ENCODE measurements at regions not wholly inside any gene's neighbourhood (a gene's known extent, or its start where the extent isn't known, plus 50 kb on each side); places are given as distances from the start of the nearest gene placed in this dataset.
"Not testable (repeated sequence)": the region's sequence is repeated elsewhere in the genome, so short reads cannot be mapped to it uniquely, and the experiment has no call there.

GRCh38 chr6:97470322-97470721, 187.3 kb upstream of the MMS22L start:
- Mint-ChIP-seq H3K4me1 (ENCODE audit: unreplicated experiment) (no peaks in the 10 kb centered on the region), H3K9me3 (no peaks in the 10 kb centered on the region), H3K27ac (no peak overlapping the region), H3K27me3 (no peaks in the 10 kb centered on the region), H3K4me3 (no peak overlapping the region), H3K36me3 (no peaks in the 10 kb centered on the region)
- no peak for DNase-seq (ENCODE audit: extremely low spot score, unreplicated experiment)
- TF ChIP-seq CTCF (conservative IDR thresholded peaks at IDR 0.05), result no peak

- no peak for TF ChIP-seq CTCF (conservative IDR thresholded peaks at IDR 0.05)
- Mint-ChIP-seq H3K9me3 (no peaks in the 10 kb centered on the region), H3K4me1 (ENCODE audit: unreplicated experiment) (no peaks in the 10 kb centered on the region), H3K27me3 (no peaks in the 10 kb centered on the region), H3K27ac (no peak overlapping the region), H3K36me3 (no peaks in the 10 kb centered on the region), H3K4me3 (no peak overlapping the region)
- DNase-seq (ENCODE audit: extremely low spot score, unreplicated experiment), result no peak
Measured at GRCh38 chr6:97473979-97474378, 191.0 kb upstream of the MMS22L start.

- Mint-ChIP-seq H3K36me3 (no peaks in the 10 kb centered on the region), H3K27ac (no peak overlapping the region), H3K4me3 (no peak overlapping the region), H3K4me1 (ENCODE audit: unreplicated experiment) (no peaks in the 10 kb centered on the region), H3K27me3 (peaks cover 3% of the 10 kb centered on the region), H3K9me3 (no peaks in the 10 kb centered on the region)
- TF ChIP-seq CTCF (conservative IDR thresholded peaks at IDR 0.05), result peak; percentile 97
- no peak for DNase-seq (ENCODE audit: extremely low spot score, unreplicated experiment)
Measured at GRCh38 chr6:97497713-97498331, 214.8 kb upstream of the MMS22L start.

- Mint-ChIP-seq H3K27me3 (peaks cover 5% of the 10 kb centered on the region), H3K27ac (no peak overlapping the region), H3K9me3 (no peaks in the 10 kb centered on the region), H3K4me3 (no peak overlapping the region), H3K4me1 (ENCODE audit: unreplicated experiment) (no peaks in the 10 kb centered on the region), H3K36me3 (no peaks in the 10 kb centered on the region)
- no peak for DNase-seq (ENCODE audit: extremely low spot score, unreplicated experiment)
- TF ChIP-seq CTCF (conservative IDR thresholded peaks at IDR 0.05), result no peak
Measured at GRCh38 chr6:97501853-97502252, 218.8 kb upstream of the MMS22L start.

GRCh38 chr6:97508646-97509045, 225.6 kb upstream of the MMS22L start:
- no peak for TF ChIP-seq CTCF (conservative IDR thresholded peaks at IDR 0.05)
- Mint-ChIP-seq H3K4me3 (no peak overlapping the region), H3K27ac (no peak overlapping the region), H3K27me3 (no peaks in the 10 kb centered on the region), H3K9me3 (no peaks in the 10 kb centered on the region), H3K4me1 (ENCODE audit: unreplicated experiment) (no peaks in the 10 kb centered on the region), H3K36me3 (no peaks in the 10 kb centered on the region)
- no peak for DNase-seq (ENCODE audit: extremely low spot score, unreplicated experiment)

- not testable (repeated sequence) for H3K36me3 Mint-ChIP-seq; H3K27ac Mint-ChIP-seq; H3K27me3 Mint-ChIP-seq; H3K9me3 Mint-ChIP-seq; H3K4me1 Mint-ChIP-seq (ENCODE audit: unreplicated experiment); DNase-seq (ENCODE audit: extremely low spot score, unreplicated experiment); H3K4me3 Mint-ChIP-seq
Measured at GRCh38 chr6:97513260-97513659, 230.2 kb upstream of the MMS22L start.

All from type B pancreatic cell (in vitro differentiated cells).